ENCODE measurements at regions not wholly inside any gene's neighbourhood (a gene's known extent, or its start where the extent isn't known, plus 50 kb on each side); places are given as distances from the start of the nearest gene placed in this dataset.

DNA sequence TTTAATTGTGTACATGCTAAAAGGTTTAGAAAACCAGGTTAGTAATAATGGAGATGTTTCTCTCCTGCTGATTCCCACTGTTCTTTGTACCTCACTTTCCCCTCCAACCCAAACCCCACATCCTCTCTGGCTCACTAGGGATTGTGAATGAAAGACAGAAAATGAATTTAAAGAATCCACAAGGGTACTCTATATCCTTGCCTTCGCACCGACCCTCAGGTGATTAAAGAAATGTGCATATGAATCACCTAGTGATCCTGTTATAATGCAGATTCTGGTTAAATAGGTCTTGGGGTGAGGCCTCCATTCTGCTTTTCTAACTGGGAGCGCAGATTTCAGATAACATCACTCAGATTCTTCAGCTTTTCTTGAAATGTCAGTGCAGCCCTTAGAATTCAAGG lies 84.3 kb upstream of the OTX2 start:
- Histone ChIP-seq H3K9ac (ENCODE audit: control insufficient read depth, extremely low read depth, insufficient read depth, low read length) (no peak overlapping the region), H3K9me1 (ENCODE audit: control insufficient read depth, extremely low read depth, insufficient read depth, low read length) (no peaks in the 10 kb centered on the region), H3K9me3 (ENCODE audit: control insufficient read depth, low read depth, low read length) (no peaks in the 10 kb centered on the region), H3K27me3 (ENCODE audit: control insufficient read depth, extremely low read depth, insufficient read depth, low read length) (no peaks in the 10 kb centered on the region), H3K4me3 (ENCODE audit: control insufficient read depth in 2 of 3, extremely low read depth in 1 of 3, insufficient read depth in 2 of 3, low read depth in 1 of 3, low read length in 3 of 3) (no peak overlapping the region), H3K27ac (ENCODE audit: control insufficient read depth, insufficient read depth, low read length) (no peak overlapping the region), H4K20me1 (ENCODE audit: control insufficient read depth, extremely low read depth, insufficient read depth, low read length) (no peaks in the 10 kb centered on the region), H3K4me1 (ENCODE audit: control insufficient read depth, extremely low read depth, insufficient read depth, low read length) (no peaks in the 10 kb centered on the region), H2AFZ (ENCODE audit: control insufficient read depth, low read length) (no peak overlapping the region), H3K36me3 (ENCODE audit: control insufficient read depth in 2 of 2, extremely low read depth in 1 of 2, insufficient read depth in 2 of 2, low read length in 2 of 2) (no peaks in the 10 kb centered on the region), H3K4me2 (ENCODE audit: control insufficient read depth, extremely low read depth, insufficient read depth, low read depth, low read length) (no peak overlapping the region), H3K79me2 (ENCODE audit: control insufficient read depth, insufficient read depth, low read length) (no peaks in the 10 kb centered on the region)
- dilution Hi-C loops (cut with MboI; ENCODE audit: extremely low pct_ligation_motif_present, low sequenced_read_pairs) = no loop called here
- TF ChIP-seq EZH2 (IDR thresholded peaks at IDR 0.05; ENCODE audit: low read length) = no peak
- TF ChIP-seq, protein P1, sequence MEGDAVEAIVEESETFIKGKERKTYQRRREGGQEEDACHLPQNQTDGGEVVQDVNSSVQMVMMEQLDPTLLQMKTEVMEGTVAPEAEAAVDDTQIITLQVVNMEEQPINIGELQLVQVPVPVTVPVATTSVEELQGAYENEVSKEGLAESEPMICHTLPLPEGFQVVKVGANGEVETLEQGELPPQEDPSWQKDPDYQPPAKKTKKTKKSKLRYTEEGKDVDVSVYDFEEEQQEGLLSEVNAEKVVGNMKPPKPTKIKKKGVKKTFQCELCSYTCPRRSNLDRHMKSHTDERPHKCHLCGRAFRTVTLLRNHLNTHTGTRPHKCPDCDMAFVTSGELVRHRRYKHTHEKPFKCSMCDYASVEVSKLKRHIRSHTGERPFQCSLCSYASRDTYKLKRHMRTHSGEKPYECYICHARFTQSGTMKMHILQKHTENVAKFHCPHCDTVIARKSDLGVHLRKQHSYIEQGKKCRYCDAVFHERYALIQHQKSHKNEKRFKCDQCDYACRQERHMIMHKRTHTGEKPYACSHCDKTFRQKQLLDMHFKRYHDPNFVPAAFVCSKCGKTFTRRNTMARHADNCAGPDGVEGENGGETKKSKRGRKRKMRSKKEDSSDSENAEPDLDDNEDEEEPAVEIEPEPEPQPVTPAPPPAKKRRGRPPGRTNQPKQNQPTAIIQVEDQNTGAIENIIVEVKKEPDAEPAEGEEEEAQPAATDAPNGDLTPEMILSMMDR (optimal IDR thresholded peaks at IDR 0.05 in 1 of 3, IDR thresholded peaks at IDR 0.05 in 1 of 3, conservative IDR thresholded peaks at IDR 0.05 in 1 of 3; ENCODE audit: extremely low read depth in 1 of 3, insufficient read depth in 2 of 3, low read length in 3 of 3) = no peak
- FAIRE-seq (no peak), DNase-seq (ENCODE audit: low read depth, low spot score) (no peak)

DNA sequence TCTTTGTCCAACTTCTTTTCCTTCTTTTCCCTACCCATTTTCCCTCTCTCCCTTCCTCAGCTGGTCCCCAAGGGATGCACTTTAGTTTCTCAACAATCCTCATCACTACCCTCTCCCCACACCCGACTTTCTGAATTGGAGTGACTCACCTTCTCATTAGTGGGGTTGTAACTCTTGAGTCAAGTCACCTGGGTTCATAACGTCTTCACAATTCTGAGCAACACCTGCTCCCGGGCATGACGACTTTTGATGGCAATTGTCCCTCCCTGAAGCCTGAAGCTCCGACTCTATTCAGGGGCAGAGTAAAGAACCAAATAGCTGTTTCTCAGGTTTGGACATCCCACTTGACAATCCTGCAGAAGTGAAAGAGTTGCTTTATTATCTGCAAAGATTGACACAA lies 82.7 kb upstream of the OTX2 start:
- H3K4me3 ChIP-seq (ENCODE audit: control insufficient read depth in 2 of 3, extremely low read depth in 1 of 3, insufficient read depth in 2 of 3, low read depth in 1 of 3, low read length in 3 of 3) = no peak overlapping the region
- no peak for FAIRE-seq
- no peaks in the 10 kb centered on the region for H3K36me3 ChIP-seq (ENCODE audit: control insufficient read depth in 2 of 2, extremely low read depth in 1 of 2, insufficient read depth in 2 of 2, low read length in 2 of 2)
- H2AFZ ChIP-seq (ENCODE audit: control insufficient read depth, low read length) = no peak overlapping the region
- H3K79me2 ChIP-seq (ENCODE audit: control insufficient read depth, insufficient read depth, low read length) = no peaks in the 10 kb centered on the region
- H3K9me3 ChIP-seq (ENCODE audit: control insufficient read depth, low read depth, low read length) = no peaks in the 10 kb centered on the region
- H3K27me3 ChIP-seq (ENCODE audit: control insufficient read depth, extremely low read depth, insufficient read depth, low read length) = no peaks in the 10 kb centered on the region
- no peak overlapping the region for H3K4me2 ChIP-seq (ENCODE audit: control insufficient read depth, extremely low read depth, insufficient read depth, low read depth, low read length)
- dilution Hi-C loops (cut with MboI; ENCODE audit: extremely low pct_ligation_motif_present, low sequenced_read_pairs) = no loop called here
- no peak for DNase-seq (ENCODE audit: low read depth, low spot score)
- H3K27ac ChIP-seq (ENCODE audit: control insufficient read depth, insufficient read depth, low read length) = no peak overlapping the region
- no peaks in the 10 kb centered on the region for H3K9me1 ChIP-seq (ENCODE audit: control insufficient read depth, extremely low read depth, insufficient read depth, low read length)
- no peaks in the 10 kb centered on the region for H3K4me1 ChIP-seq (ENCODE audit: control insufficient read depth, extremely low read depth, insufficient read depth, low read length)
- no peaks in the 10 kb centered on the region for H4K20me1 ChIP-seq (ENCODE audit: control insufficient read depth, extremely low read depth, insufficient read depth, low read length)
- H3K9ac ChIP-seq (ENCODE audit: control insufficient read depth, extremely low read depth, insufficient read depth, low read length) = no peak overlapping the region
- no peak for TF ChIP-seq EZH2 (IDR thresholded peaks at IDR 0.05; ENCODE audit: low read length)
- TF ChIP-seq, protein P1 (optimal IDR thresholded peaks at IDR 0.05 in 1 of 3, IDR thresholded peaks at IDR 0.05 in 1 of 3, conservative IDR thresholded peaks at IDR 0.05 in 1 of 3; ENCODE audit: extremely low read depth in 1 of 3, insufficient read depth in 2 of 3, low read length in 3 of 3) = no peak

Data from keratinocyte (primary cell).